CD14-positive monocyte (primary cell): ENCODE measurements at regions not wholly inside any gene's neighbourhood (a gene's known extent, or its start where the extent isn't known, plus 50 kb on each side); places are given as distances from the start of the nearest gene placed in this dataset.
"Not testable (repeated sequence)": the region's sequence is repeated elsewhere in the genome, so short reads cannot be mapped to it uniquely, and the experiment has no call there.

ENCODE experiments used
- DNase-seq, 3 donors: peaks; one replicate each; pipeline ENCODE4 v3.0.0-alpha.2; 2011 to 2022
- H2AFZ ChIP-seq: 2 replicates; pipeline ENCODE4 v1.6.0; 2012; ENCODE audit warnings: mild to moderate bottlenecking, low read depth, low read length, inconsistent platforms; ENCODE audit not compliant: insufficient read depth, poor library complexity, severe bottlenecking
- H3K27ac ChIP-seq, 2 donors: 1 replicate in 1 of 2; 2 replicates in 1 of 2; pipeline ENCODE4 v1.5.1; 2012 to 2013; ENCODE audit warnings: low read length in 2 of 2, control low read depth in 1 of 2, inconsistent platforms in 1 of 2, low read depth in 1 of 2, mild to moderate bottlenecking in 1 of 2
- H3K27me3 ChIP-seq, 2 donors: one replicate each; pipeline versions ENCODE4 v1.6.0 to v1.6.1; 2011 to 2013; ENCODE audit warnings: low read length in 2 of 2; ENCODE audit not compliant: control insufficient read depth in 2 of 2, insufficient read depth in 2 of 2
- H3K36me3 ChIP-seq, 2 donors: replicated peaks in 1 of 2; 1 replicate in 1 of 2; 2 replicates in 1 of 2; pipeline versions ENCODE4 v1.5.1 to v1.6.1; 2012 to 2013; ENCODE audit warnings: low read length in 2 of 2, control low read depth in 1 of 2, inconsistent platforms in 1 of 2, mild to moderate bottlenecking in 1 of 2; ENCODE audit not compliant: insufficient read depth in 2 of 2, control insufficient read depth in 1 of 2
- H3K4me1 ChIP-seq, 2 donors: 1 replicate in 1 of 2; 2 replicates in 1 of 2; pipeline versions ENCODE4 v1.5.1 to v1.6.1; 2012 to 2013; ENCODE audit warnings: low read length in 2 of 2, control low read depth in 1 of 2, inconsistent platforms in 1 of 2, mild to moderate bottlenecking in 1 of 2, moderate library complexity in 1 of 2; ENCODE audit not compliant: insufficient read depth in 2 of 2, control insufficient read depth in 1 of 2
- H3K4me2 ChIP-seq: replicated peaks from 2 replicates; pipeline ENCODE3; 2012; ENCODE audit warnings: low read length, moderate library complexity, mild to moderate bottlenecking; ENCODE audit not compliant: poor library complexity, severe bottlenecking; ENCODE audit errors: extremely low read depth
- H3K4me3 ChIP-seq, 3 experiments: fragments of 200-600 bp in 1 of 3; sonication (generic) in 1 of 3; replicated peaks in 1 of 3; 1 replicate in 2 of 3; 2 replicates in 1 of 3; pipeline ENCODE4 v1.5.1; 2011 to 2013; ENCODE audit warnings: low read length in 3 of 3, mild to moderate bottlenecking in 3 of 3, control low read depth in 2 of 3, low read depth in 2 of 3, inconsistent platforms in 1 of 3, moderate library complexity in 1 of 3
- H3K79me2 ChIP-seq: 2 replicates; pipeline ENCODE4 v1.6.0; 2012; ENCODE audit warnings: mild to moderate bottlenecking, control low read depth, inconsistent platforms, low read length, moderate library complexity; ENCODE audit not compliant: insufficient read depth
- H3K9ac ChIP-seq: 2 replicates; pipeline ENCODE4 v1.6.0; 2017; ENCODE audit warnings: low read length, mild to moderate bottlenecking; ENCODE audit not compliant: insufficient read depth, poor library complexity, severe bottlenecking
- H3K9me3 ChIP-seq, 2 donors: replicated peaks in 1 of 2; 1 replicate in 1 of 2; 2 replicates in 1 of 2; pipeline versions ENCODE4 v1.5.1 to v1.6.1; 2012 to 2013; ENCODE audit warnings: low read length in 2 of 2, control low read depth in 1 of 2; ENCODE audit not compliant: control insufficient read depth in 1 of 2, insufficient read depth in 1 of 2
- H4K20me1 ChIP-seq: 2 replicates; pipeline ENCODE4 v1.6.0; 2012; ENCODE audit warnings: mild to moderate bottlenecking, low read length, control low read depth, moderate library complexity; ENCODE audit not compliant: insufficient read depth
- H3K27ac Mint-ChIP-seq, 7 donors: one replicate each; pipeline ENCODE4 v1.8.0; 2020; ENCODE audit warnings: mild to moderate bottlenecking in 7 of 7, mixed read lengths in 7 of 7, moderate library complexity in 6 of 7, inconsistent platforms in 2 of 7
- H3K27me3 Mint-ChIP-seq, 3 donors: one replicate each; pipeline ENCODE4 v1.8.0; 2021 to 2022; ENCODE audit warnings: low read depth in 3 of 3, mild to moderate bottlenecking in 3 of 3, mixed read lengths in 3 of 3, moderate library complexity in 3 of 3, inconsistent platforms in 1 of 3
- H3K36me3 Mint-ChIP-seq, 2 donors: one replicate each; pipeline ENCODE4 v1.8.0; 2020; ENCODE audit warnings: mixed read lengths in 2 of 2, inconsistent platforms in 1 of 2, mild to moderate bottlenecking in 1 of 2
- H3K4me1 Mint-ChIP-seq: one replicate; pipeline ENCODE4 v1.8.0; 2020; ENCODE audit warnings: mild to moderate bottlenecking, mixed read lengths
- H3K4me3 Mint-ChIP-seq, 2 donors: one replicate each; pipeline ENCODE4 v1.8.0; 2020; ENCODE audit warnings: mild to moderate bottlenecking in 2 of 2, mixed read lengths in 2 of 2, moderate library complexity in 1 of 2
- H3K9me3 Mint-ChIP-seq, 7 donors: one replicate each; pipeline ENCODE4 v1.8.0; 2020 to 2022; ENCODE audit warnings: mixed read lengths in 7 of 7, mild to moderate bottlenecking in 6 of 7, moderate library complexity in 6 of 7, inconsistent platforms in 2 of 7
- CTCF ChIP-seq: fragments of 200-600 bp; IDR thresholded peaks from one replicate; pipeline ENCODE4 v1.8.0; 2022; ENCODE audit warnings: antibody characterized with exemption, mild to moderate bottlenecking
- WGBS: methylation state at CpG from one replicate; pipeline ENCODE4 v1.1.5; 2013; ENCODE audit warnings: missing lambda C conversion rate; ENCODE audit not compliant: insufficient coverage; 5-methylcytosine and 5-hydroxymethylcytosine counted together
- intact Hi-C, 2 donors: fragments of 100-400 bp; cut with micrococcal nuclease; formaldehyde crosslinking; loops; one replicate each; pipeline versions ENCODE4 v1.15.0 to v1.15.1; 2023

- Histone ChIP-seq H3K36me3 (no peaks in the 10 kb centered on the region), H3K4me3 (no peak overlapping the region), H3K4me2 (no peak overlapping the region), H3K27ac (no peak overlapping the region), H3K9me3 (no peaks in the 10 kb centered on the region), H3K79me2 (no peaks in the 10 kb centered on the region), H3K27me3 (no peaks in the 10 kb centered on the region), H3K4me1 (no peaks in the 10 kb centered on the region), H2AFZ (no peak overlapping the region), H3K9ac (no peak overlapping the region), H4K20me1 (no peaks in the 10 kb centered on the region)
- intact Hi-C loops: no loop called here
- no peak overlapping the region for H3K27ac Mint-ChIP-seq
- no peaks in the 10 kb centered on the region for H3K4me1 Mint-ChIP-seq
- no peaks in the 10 kb centered on the region for H3K27me3 Mint-ChIP-seq
- H3K36me3 Mint-ChIP-seq: no peaks in the 10 kb centered on the region
- no peak overlapping the region for H3K4me3 Mint-ChIP-seq
- no peak for TF ChIP-seq CTCF
- no peak for DNase-seq
- peaks cover 0 to 9% (median 7%) of the 10 kb centered on the region in 7 donors for H3K9me3 Mint-ChIP-seq
Observed at GRCh38 chr7:16369855-16370254, 51.5 kb downstream of the CRPPA start.

- H3K79me2 ChIP-seq, H3K27me3 ChIP-seq, DNase-seq, H3K4me2 ChIP-seq, H3K27ac ChIP-seq, H3K36me3 ChIP-seq, H3K9me3 ChIP-seq, H3K4me1 ChIP-seq, H3K4me3 ChIP-seq, H3K9me3 Mint-ChIP-seq, H3K36me3 Mint-ChIP-seq, H2AFZ ChIP-seq, H3K27ac Mint-ChIP-seq, H3K4me3 Mint-ChIP-seq, intact Hi-C loops, H3K9ac ChIP-seq, H3K4me1 Mint-ChIP-seq, H4K20me1 ChIP-seq, H3K27me3 Mint-ChIP-seq: not testable (repeated sequence)
- no CpG with 5 or more reads among the region's 2 CpGs for WGBS
Observed at GRCh38 chr7:16369309-16369708, 52.0 kb downstream of the CRPPA start.
